ENCODE measurements at regions not wholly inside any gene's neighbourhood (a gene's known extent, or its start where the extent isn't known, plus 50 kb on each side); places are given as distances from the start of the nearest gene placed in this dataset.
"Not testable (repeated sequence)": the region's sequence is repeated elsewhere in the genome, so short reads cannot be mapped to it uniquely, and the experiment has no call there.

DNA sequence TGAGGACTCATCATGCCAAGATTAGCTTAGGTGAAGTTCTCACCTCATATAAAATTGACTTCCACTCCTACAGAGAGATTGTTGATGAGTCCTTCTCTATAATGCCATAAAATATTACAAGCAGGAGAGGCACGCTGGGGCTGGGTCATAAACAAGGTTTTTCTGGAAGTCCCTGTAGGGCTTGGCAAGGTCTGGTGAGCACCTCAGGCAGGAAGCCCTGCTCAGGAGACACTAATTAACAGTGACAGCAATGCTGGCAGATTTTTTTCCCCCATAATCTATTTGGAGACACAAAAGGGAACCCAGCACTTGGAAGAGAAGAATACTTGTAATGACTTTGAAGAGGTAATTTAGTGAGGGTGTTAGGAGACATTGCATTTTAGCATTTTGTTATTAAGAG, 118.7 kb downstream of the DIRAS2 start:
- Histone ChIP-seq H3K36me3 (no peaks in the 10 kb centered on the region), H3K4me1 (no peaks in the 10 kb centered on the region), H3K27ac (no peak overlapping the region), H3K9me3 (no peaks in the 10 kb centered on the region), H3K4me3 (no peak overlapping the region), H3K27me3 (no peaks in the 10 kb centered on the region)
- intact Hi-C loops (cut with DNase I; ENCODE audit: low total_unique reads) = no loop called here
- no peak for TF ChIP-seq POLR2A (IDR thresholded peaks at IDR 0.05)
- TF ChIP-seq, protein P1, sequence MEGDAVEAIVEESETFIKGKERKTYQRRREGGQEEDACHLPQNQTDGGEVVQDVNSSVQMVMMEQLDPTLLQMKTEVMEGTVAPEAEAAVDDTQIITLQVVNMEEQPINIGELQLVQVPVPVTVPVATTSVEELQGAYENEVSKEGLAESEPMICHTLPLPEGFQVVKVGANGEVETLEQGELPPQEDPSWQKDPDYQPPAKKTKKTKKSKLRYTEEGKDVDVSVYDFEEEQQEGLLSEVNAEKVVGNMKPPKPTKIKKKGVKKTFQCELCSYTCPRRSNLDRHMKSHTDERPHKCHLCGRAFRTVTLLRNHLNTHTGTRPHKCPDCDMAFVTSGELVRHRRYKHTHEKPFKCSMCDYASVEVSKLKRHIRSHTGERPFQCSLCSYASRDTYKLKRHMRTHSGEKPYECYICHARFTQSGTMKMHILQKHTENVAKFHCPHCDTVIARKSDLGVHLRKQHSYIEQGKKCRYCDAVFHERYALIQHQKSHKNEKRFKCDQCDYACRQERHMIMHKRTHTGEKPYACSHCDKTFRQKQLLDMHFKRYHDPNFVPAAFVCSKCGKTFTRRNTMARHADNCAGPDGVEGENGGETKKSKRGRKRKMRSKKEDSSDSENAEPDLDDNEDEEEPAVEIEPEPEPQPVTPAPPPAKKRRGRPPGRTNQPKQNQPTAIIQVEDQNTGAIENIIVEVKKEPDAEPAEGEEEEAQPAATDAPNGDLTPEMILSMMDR (IDR thresholded peaks at IDR 0.05) = no peak
- no peak for DNase-seq

DNA sequence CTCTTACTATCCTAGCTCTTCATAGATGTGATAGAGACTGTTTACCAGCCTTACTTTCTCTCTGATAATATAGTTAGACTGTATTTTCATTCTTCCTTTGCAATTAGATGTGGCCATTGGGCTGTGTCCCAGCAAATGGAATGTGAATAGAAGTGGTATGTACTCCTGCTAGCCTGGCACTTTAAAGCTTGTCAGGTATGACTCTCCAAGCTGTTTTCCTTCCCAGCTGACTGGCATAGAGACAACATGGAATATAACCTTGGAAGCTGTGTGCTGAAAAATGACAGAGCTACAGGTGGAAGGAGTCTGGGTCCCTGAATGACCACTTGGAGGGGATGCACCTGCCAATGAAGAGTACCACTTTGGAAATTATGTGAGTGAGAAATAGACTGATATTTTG, 116.2 kb downstream of the DIRAS2 start:
- Histone ChIP-seq H3K27ac (no peak overlapping the region), H3K27me3 (no peaks in the 10 kb centered on the region), H3K36me3 (no peaks in the 10 kb centered on the region), H3K4me1 (no peaks in the 10 kb centered on the region), H3K9me3 (no peaks in the 10 kb centered on the region), H3K4me3 (no peak overlapping the region)
- no peak for TF ChIP-seq POLR2A (IDR thresholded peaks at IDR 0.05)
- TF ChIP-seq, protein P1 (IDR thresholded peaks at IDR 0.05) = no peak
- DNase-seq = no peak
- intact Hi-C loops (cut with DNase I; ENCODE audit: low total_unique reads) = no loop called here

DNA sequence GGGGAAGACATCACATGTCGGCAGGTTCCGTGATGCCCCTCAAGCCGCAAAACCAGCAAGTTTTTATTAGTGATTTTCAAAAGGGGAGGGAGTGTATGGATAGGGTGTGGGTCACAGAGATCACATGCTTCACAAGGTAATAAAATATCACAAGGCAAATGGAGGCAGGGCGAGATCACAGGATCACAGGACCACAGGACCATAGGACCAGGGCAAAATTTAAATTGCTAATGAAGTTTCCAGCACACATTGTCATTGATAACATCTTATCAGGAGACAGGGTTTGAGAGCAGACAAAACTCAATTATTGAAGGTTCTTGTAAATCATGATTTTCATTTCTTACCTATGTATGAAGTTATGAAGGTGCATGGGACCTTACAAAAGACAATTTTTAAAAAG, 106.5 kb downstream of the DIRAS2 start:
- H3K27me3 ChIP-seq; H3K4me3 ChIP-seq; H3K4me1 ChIP-seq; H3K9me3 ChIP-seq; intact Hi-C loops (cut with DNase I; ENCODE audit: low total_unique reads); H3K27ac ChIP-seq; DNase-seq; H3K36me3 ChIP-seq: not testable (repeated sequence)

DNA sequence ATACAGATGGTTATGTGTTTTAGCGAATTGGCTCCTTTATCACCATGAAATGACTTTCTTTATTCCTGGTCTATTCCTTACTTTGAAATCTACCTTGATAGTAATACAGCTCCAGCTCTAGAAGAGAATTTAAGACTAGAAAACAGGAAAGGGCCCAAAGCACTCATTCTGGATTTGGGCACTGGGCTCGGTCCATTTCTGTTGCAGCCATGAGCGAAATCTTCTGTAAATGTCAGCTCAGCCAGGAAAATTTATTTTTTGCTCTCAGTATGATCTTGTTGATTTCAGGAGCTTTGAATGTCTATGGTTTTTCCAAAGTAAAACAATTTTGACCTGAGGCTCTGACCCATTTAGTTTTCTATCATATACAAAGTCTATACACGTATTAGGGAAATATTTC, 104.1 kb downstream of the DIRAS2 start:
- no peak for DNase-seq
- H3K9me3 ChIP-seq = no peaks in the 10 kb centered on the region
- no peak for TF ChIP-seq POLR2A (IDR thresholded peaks at IDR 0.05)
- TF ChIP-seq, protein P1 (IDR thresholded peaks at IDR 0.05) = no peak
- H3K27me3 ChIP-seq = no peaks in the 10 kb centered on the region
- no peak overlapping the region for H3K4me3 ChIP-seq
- intact Hi-C loops (cut with DNase I; ENCODE audit: low total_unique reads) = no loop called here
- no peaks in the 10 kb centered on the region for H3K4me1 ChIP-seq
- H3K27ac ChIP-seq = no peak overlapping the region
- no peaks in the 10 kb centered on the region for H3K36me3 ChIP-seq

DNA sequence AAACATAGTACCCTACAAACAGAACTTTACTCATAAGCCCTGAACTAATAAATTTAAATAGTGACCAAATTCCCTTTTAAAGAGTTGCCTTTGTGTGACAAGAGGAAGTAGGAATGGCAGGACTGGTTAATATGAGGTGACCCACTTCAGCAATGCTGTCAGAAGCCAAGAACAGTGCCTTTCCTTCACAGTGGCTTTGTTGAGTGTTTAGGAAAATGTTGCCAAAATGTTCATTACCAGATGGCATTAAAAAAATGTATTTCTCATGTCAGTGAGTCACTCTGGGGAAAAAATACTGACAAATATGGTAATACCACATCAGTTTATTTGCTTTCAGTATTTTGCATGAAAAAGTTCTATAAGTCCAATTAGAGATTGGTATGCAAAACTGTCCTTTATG, 103.3 kb downstream of the DIRAS2 start:
- Histone ChIP-seq H3K4me1 (no peaks in the 10 kb centered on the region), H3K36me3 (no peaks in the 10 kb centered on the region), H3K27me3 (no peaks in the 10 kb centered on the region), H3K4me3 (no peak overlapping the region), H3K27ac (no peak overlapping the region), H3K9me3 (no peaks in the 10 kb centered on the region)
- no peak for DNase-seq
- TF ChIP-seq POLR2A (IDR thresholded peaks at IDR 0.05) = no peak
- TF ChIP-seq, protein P1 (IDR thresholded peaks at IDR 0.05) = no peak
- intact Hi-C loops (cut with DNase I; ENCODE audit: low total_unique reads) = no loop called here

DNA sequence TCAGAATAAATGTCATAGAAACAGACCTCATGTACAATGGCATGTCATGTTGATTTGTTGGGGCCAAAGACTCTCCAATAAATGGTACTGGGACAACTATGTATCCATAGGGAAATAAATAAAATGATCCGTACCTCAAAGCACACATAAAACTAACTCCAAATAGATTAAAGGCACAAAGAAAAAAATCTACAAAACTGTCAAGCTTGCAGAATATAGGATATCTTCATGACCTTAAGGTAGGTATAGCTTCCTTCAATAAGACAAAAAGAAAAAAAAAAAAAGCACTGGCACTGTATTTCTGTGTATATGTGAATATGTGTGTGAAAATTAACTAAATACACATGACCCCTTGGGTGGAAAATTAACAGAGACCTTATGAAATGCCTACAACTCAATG, 101.9 kb downstream of the DIRAS2 start:
- Histone ChIP-seq H3K4me1 (no peaks in the 10 kb centered on the region), H3K36me3 (no peaks in the 10 kb centered on the region), H3K4me3 (no peak overlapping the region), H3K27me3 (no peaks in the 10 kb centered on the region), H3K27ac (no peak overlapping the region), H3K9me3 (no peaks in the 10 kb centered on the region)
- intact Hi-C loops (cut with DNase I; ENCODE audit: low total_unique reads) = no loop called here
- no peak for DNase-seq
- TF ChIP-seq, protein P1 (IDR thresholded peaks at IDR 0.05) = no peak
- no peak for TF ChIP-seq POLR2A (IDR thresholded peaks at IDR 0.05)
